Ishikawa (cell line): ENCODE measurements at regions not wholly inside any gene's neighbourhood (a gene's known extent, or its start where the extent isn't known, plus 50 kb on each side); places are given as distances from the start of the nearest gene placed in this dataset.

Source experiments
- EP300 ChIP-seq: IDR thresholded peaks from 2 replicates; pipeline ENCODE4 v1.6.1; 2012; ENCODE audit warnings: borderline replicate concordance
- FOXM1 ChIP-seq: IDR thresholded peaks from 2 replicates; pipeline ENCODE4 v1.6.1; 2012; ENCODE audit warnings: low read depth, borderline replicate concordance
- MAX ChIP-seq: IDR thresholded peaks from 2 replicates; pipeline ENCODE4 v1.6.1; 2012
- NFIC ChIP-seq: IDR thresholded peaks from 2 replicates; pipeline ENCODE4 v1.6.1; 2012
- RAD21 ChIP-seq: IDR thresholded peaks from 2 replicates; pipeline ENCODE4 v1.6.1; 2012; ENCODE audit warnings: low read depth
- USF1 ChIP-seq: IDR thresholded peaks from 2 replicates; pipeline ENCODE4 v1.6.1; 2012
- ZBTB7A ChIP-seq: IDR thresholded peaks from 2 replicates; pipeline ENCODE4 v1.6.1; 2012; ENCODE audit warnings: low read depth
- TF ChIP-seq, protein P1 (sequence below): IDR thresholded peaks from 2 replicates; pipeline ENCODE4 v1.6.1; 2012; ENCODE audit warnings: low read depth, mild to moderate bottlenecking

DNA sequence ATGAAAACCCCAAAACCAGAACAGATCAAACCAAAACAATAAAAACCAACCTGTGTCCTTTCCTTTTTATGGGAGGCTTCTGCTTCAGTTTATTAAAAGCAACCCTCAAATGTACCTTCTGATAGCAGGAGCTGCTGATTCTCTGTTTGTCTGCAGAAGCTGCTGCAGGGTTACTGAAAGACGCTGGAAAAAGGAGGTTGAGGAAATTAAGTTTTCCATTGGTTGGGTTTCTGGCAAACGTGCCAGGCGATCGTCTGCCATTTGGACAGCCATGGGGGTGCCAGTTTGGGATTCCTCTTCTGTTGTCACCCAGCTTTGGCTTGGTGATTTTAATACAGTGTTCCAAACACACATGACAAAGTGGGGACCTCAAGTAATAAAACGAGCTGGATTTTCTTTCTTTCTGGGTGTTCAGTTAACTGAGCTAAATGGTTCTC lies 185.4 kb upstream of the ZFHX3 start:
- TF ChIP-seq EP300 (no peak), MAX (no peak), FOXM1 (no peak), USF1 (no peak), NFIC (no peak), RAD21 (no peak), ZBTB7A (no peak)
- TF ChIP-seq, protein P1, sequence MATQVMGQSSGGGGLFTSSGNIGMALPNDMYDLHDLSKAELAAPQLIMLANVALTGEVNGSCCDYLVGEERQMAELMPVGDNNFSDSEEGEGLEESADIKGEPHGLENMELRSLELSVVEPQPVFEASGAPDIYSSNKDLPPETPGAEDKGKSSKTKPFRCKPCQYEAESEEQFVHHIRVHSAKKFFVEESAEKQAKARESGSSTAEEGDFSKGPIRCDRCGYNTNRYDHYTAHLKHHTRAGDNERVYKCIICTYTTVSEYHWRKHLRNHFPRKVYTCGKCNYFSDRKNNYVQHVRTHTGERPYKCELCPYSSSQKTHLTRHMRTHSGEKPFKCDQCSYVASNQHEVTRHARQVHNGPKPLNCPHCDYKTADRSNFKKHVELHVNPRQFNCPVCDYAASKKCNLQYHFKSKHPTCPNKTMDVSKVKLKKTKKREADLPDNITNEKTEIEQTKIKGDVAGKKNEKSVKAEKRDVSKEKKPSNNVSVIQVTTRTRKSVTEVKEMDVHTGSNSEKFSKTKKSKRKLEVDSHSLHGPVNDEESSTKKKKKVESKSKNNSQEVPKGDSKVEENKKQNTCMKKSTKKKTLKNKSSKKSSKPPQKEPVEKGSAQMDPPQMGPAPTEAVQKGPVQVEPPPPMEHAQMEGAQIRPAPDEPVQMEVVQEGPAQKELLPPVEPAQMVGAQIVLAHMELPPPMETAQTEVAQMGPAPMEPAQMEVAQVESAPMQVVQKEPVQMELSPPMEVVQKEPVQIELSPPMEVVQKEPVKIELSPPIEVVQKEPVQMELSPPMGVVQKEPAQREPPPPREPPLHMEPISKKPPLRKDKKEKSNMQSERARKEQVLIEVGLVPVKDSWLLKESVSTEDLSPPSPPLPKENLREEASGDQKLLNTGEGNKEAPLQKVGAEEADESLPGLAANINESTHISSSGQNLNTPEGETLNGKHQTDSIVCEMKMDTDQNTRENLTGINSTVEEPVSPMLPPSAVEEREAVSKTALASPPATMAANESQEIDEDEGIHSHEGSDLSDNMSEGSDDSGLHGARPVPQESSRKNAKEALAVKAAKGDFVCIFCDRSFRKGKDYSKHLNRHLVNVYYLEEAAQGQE, result no peak
